ENCODE measurements at regions not wholly inside any gene's neighbourhood (a gene's known extent, or its start where the extent isn't known, plus 50 kb on each side); places are given as distances from the start of the nearest gene placed in this dataset.
"Not testable (repeated sequence)": the region's sequence is repeated elsewhere in the genome, so short reads cannot be mapped to it uniquely, and the experiment has no call there.

- not testable (repeated sequence) for H3K27ac ChIP-seq (ENCODE audit: low read length); H2AFZ ChIP-seq (ENCODE audit: low read length); H3K9ac ChIP-seq (ENCODE audit: low read length); H3K36me3 ChIP-seq (ENCODE audit: insufficient read depth, low read length); H3K4me3 ChIP-seq (ENCODE audit: low read length); H3K4me1 ChIP-seq (ENCODE audit: low read length); DNase-seq; H3K79me2 ChIP-seq (ENCODE audit: low read length); H3K4me2 ChIP-seq (ENCODE audit: low read depth, low read length, poor library complexity, severe bottlenecking); H3K27me3 ChIP-seq (ENCODE audit: low read length); H3K9me2 ChIP-seq (replicated peaks; ENCODE audit: insufficient read depth, low read length); H4K20me1 ChIP-seq (ENCODE audit: insufficient read depth, low read depth, low read length)
- H3K9me3 ChIP-seq (ENCODE audit: low read length), result peaks cover 15% of the 10 kb centered on the region
Observed at GRCh38 chr3:145027186-145027585, 1055.6 kb downstream of the DIPK2A start.

- no peaks in the 10 kb centered on the region for H3K36me3 ChIP-seq (ENCODE audit: insufficient read depth, low read length)
- no peak overlapping the region for H3K9ac ChIP-seq (ENCODE audit: low read length)
- no peaks in the 10 kb centered on the region for H3K4me1 ChIP-seq (ENCODE audit: low read length)
- H3K4me2 ChIP-seq (ENCODE audit: low read depth, low read length, poor library complexity, severe bottlenecking), result no peak overlapping the region
- no peak overlapping the region for H3K4me3 ChIP-seq (ENCODE audit: low read length)
- H3K27ac ChIP-seq (ENCODE audit: low read length), result no peak overlapping the region
- H3K79me2 ChIP-seq (ENCODE audit: low read length), result no peaks in the 10 kb centered on the region
- no peaks in the 10 kb centered on the region for H3K9me2 ChIP-seq (replicated peaks; ENCODE audit: insufficient read depth, low read length)
- no peaks in the 10 kb centered on the region for H3K27me3 ChIP-seq (ENCODE audit: low read length)
- H4K20me1 ChIP-seq (ENCODE audit: insufficient read depth, low read depth, low read length), result no peaks in the 10 kb centered on the region
- peaks cover 25% of the 10 kb centered on the region for H3K9me3 ChIP-seq (ENCODE audit: low read length)
- no peak for DNase-seq
- no peak overlapping the region for H2AFZ ChIP-seq (ENCODE audit: low read length)
Observed at GRCh38 chr3:145032791-145033190, 1061.2 kb downstream of the DIPK2A start.

- Histone ChIP-seq H4K20me1 (ENCODE audit: insufficient read depth, low read depth, low read length) (no peaks in the 10 kb centered on the region), H3K9ac (ENCODE audit: low read length) (no peak overlapping the region), H3K4me1 (ENCODE audit: low read length) (no peaks in the 10 kb centered on the region), H3K36me3 (ENCODE audit: insufficient read depth, low read length) (no peaks in the 10 kb centered on the region), H3K9me2 (replicated peaks; ENCODE audit: insufficient read depth, low read length) (no peaks in the 10 kb centered on the region), H3K27me3 (ENCODE audit: low read length) (no peaks in the 10 kb centered on the region), H2AFZ (ENCODE audit: low read length) (no peak overlapping the region), H3K9me3 (ENCODE audit: low read length) (peaks cover 24% of the 10 kb centered on the region), H3K79me2 (ENCODE audit: low read length) (no peaks in the 10 kb centered on the region), H3K27ac (ENCODE audit: low read length) (no peak overlapping the region), H3K4me3 (ENCODE audit: low read length) (no peak overlapping the region), H3K4me2 (ENCODE audit: low read depth, low read length, poor library complexity, severe bottlenecking) (no peak overlapping the region)
- DNase-seq, result no peak
Observed at GRCh38 chr3:145035682-145036081, 1064.1 kb downstream of the DIPK2A start.

- DNase-seq; H3K27ac ChIP-seq (ENCODE audit: low read length); H3K9ac ChIP-seq (ENCODE audit: low read length); H3K4me3 ChIP-seq (ENCODE audit: low read length); H3K4me2 ChIP-seq (ENCODE audit: low read depth, low read length, poor library complexity, severe bottlenecking); H3K4me1 ChIP-seq (ENCODE audit: low read length); H3K9me2 ChIP-seq (replicated peaks; ENCODE audit: insufficient read depth, low read length); H3K79me2 ChIP-seq (ENCODE audit: low read length); H2AFZ ChIP-seq (ENCODE audit: low read length); H3K27me3 ChIP-seq (ENCODE audit: low read length); H3K36me3 ChIP-seq (ENCODE audit: insufficient read depth, low read length); H4K20me1 ChIP-seq (ENCODE audit: insufficient read depth, low read depth, low read length): not testable (repeated sequence)
- H3K9me3 ChIP-seq (ENCODE audit: low read length), result peaks cover 23% of the 10 kb centered on the region
Observed at GRCh38 chr3:145054055-145054454, 1082.4 kb downstream of the DIPK2A start.

GRCh38 chr3:145055375-145056076 lies 1083.9 kb downstream of the DIPK2A start:
- Histone ChIP-seq H3K4me2 (ENCODE audit: low read depth, low read length, poor library complexity, severe bottlenecking) (no peak overlapping the region), H3K9ac (ENCODE audit: low read length) (no peak overlapping the region), H3K9me3 (ENCODE audit: low read length) (peaks cover 27% of the 10 kb centered on the region), H3K4me3 (ENCODE audit: low read length) (no peak overlapping the region), H3K27me3 (ENCODE audit: low read length) (no peaks in the 10 kb centered on the region), H4K20me1 (ENCODE audit: insufficient read depth, low read depth, low read length) (no peaks in the 10 kb centered on the region), H3K4me1 (ENCODE audit: low read length) (no peaks in the 10 kb centered on the region), H3K36me3 (ENCODE audit: insufficient read depth, low read length) (no peaks in the 10 kb centered on the region), H3K79me2 (ENCODE audit: low read length) (no peaks in the 10 kb centered on the region), H2AFZ (ENCODE audit: low read length) (no peak overlapping the region), H3K9me2 (replicated peaks; ENCODE audit: insufficient read depth, low read length) (no peaks in the 10 kb centered on the region), H3K27ac (ENCODE audit: low read length) (no peak overlapping the region)
- DNase-seq, result no peak

- H3K27me3 ChIP-seq (ENCODE audit: low read length), result no peaks in the 10 kb centered on the region
- no peak overlapping the region for H3K4me3 ChIP-seq (ENCODE audit: low read length)
- peaks cover 24% of the 10 kb centered on the region for H3K9me3 ChIP-seq (ENCODE audit: low read length)
- H3K79me2 ChIP-seq (ENCODE audit: low read length), result no peaks in the 10 kb centered on the region
- no peaks in the 10 kb centered on the region for H3K9me2 ChIP-seq (replicated peaks; ENCODE audit: insufficient read depth, low read length)
- DNase-seq, result no peak
- no peak overlapping the region for H2AFZ ChIP-seq (ENCODE audit: low read length)
- H4K20me1 ChIP-seq (ENCODE audit: insufficient read depth, low read depth, low read length), result no peaks in the 10 kb centered on the region
- H3K4me1 ChIP-seq (ENCODE audit: low read length), result no peaks in the 10 kb centered on the region
- H3K27ac ChIP-seq (ENCODE audit: low read length), result no peak overlapping the region
- no peak overlapping the region for H3K9ac ChIP-seq (ENCODE audit: low read length)
- H3K4me2 ChIP-seq (ENCODE audit: low read depth, low read length, poor library complexity, severe bottlenecking), result no peak overlapping the region
- no peaks in the 10 kb centered on the region for H3K36me3 ChIP-seq (ENCODE audit: insufficient read depth, low read length)
Observed at GRCh38 chr3:145058483-145058882, 1086.9 kb downstream of the DIPK2A start.

GRCh38 chr3:145063616-145064015 lies 1092.0 kb downstream of the DIPK2A start:
- H3K9ac ChIP-seq (ENCODE audit: low read length), result no peak overlapping the region
- no peaks in the 10 kb centered on the region for H3K27me3 ChIP-seq (ENCODE audit: low read length)
- no peak overlapping the region for H3K27ac ChIP-seq (ENCODE audit: low read length)
- no peak overlapping the region for H3K4me3 ChIP-seq (ENCODE audit: low read length)
- no peak overlapping the region for H3K4me2 ChIP-seq (ENCODE audit: low read depth, low read length, poor library complexity, severe bottlenecking)
- no peaks in the 10 kb centered on the region for H3K79me2 ChIP-seq (ENCODE audit: low read length)
- H3K9me2 ChIP-seq (replicated peaks; ENCODE audit: insufficient read depth, low read length), result no peaks in the 10 kb centered on the region
- no peak overlapping the region for H2AFZ ChIP-seq (ENCODE audit: low read length)
- H3K9me3 ChIP-seq (ENCODE audit: low read length), result peaks cover 19% of the 10 kb centered on the region
- no peaks in the 10 kb centered on the region for H4K20me1 ChIP-seq (ENCODE audit: insufficient read depth, low read depth, low read length)
- no peaks in the 10 kb centered on the region for H3K4me1 ChIP-seq (ENCODE audit: low read length)
- no peak for DNase-seq
- H3K36me3 ChIP-seq (ENCODE audit: insufficient read depth, low read length), result no peaks in the 10 kb centered on the region

GRCh38 chr3:145070795-145071194 lies 1090.2 kb downstream of the PLOD2 start:
- no peak overlapping the region for H2AFZ ChIP-seq (ENCODE audit: low read length)
- no peak for DNase-seq
- no peaks in the 10 kb centered on the region for H3K79me2 ChIP-seq (ENCODE audit: low read length)
- H3K4me3 ChIP-seq (ENCODE audit: low read length), result no peak overlapping the region
- H3K27me3 ChIP-seq (ENCODE audit: low read length), result no peaks in the 10 kb centered on the region
- no peak overlapping the region for H3K4me2 ChIP-seq (ENCODE audit: low read depth, low read length, poor library complexity, severe bottlenecking)
- no peaks in the 10 kb centered on the region for H4K20me1 ChIP-seq (ENCODE audit: insufficient read depth, low read depth, low read length)
- H3K36me3 ChIP-seq (ENCODE audit: insufficient read depth, low read length), result no peaks in the 10 kb centered on the region
- H3K9me3 ChIP-seq (ENCODE audit: low read length), result peaks cover 10% of the 10 kb centered on the region; the same call in 1 of the 2 replicates
- H3K9ac ChIP-seq (ENCODE audit: low read length), result no peak overlapping the region
- no peak overlapping the region for H3K27ac ChIP-seq (ENCODE audit: low read length)
- no peaks in the 10 kb centered on the region for H3K4me1 ChIP-seq (ENCODE audit: low read length)
- no peaks in the 10 kb centered on the region for H3K9me2 ChIP-seq (replicated peaks; ENCODE audit: insufficient read depth, low read length)

Data from Karpas-422 (cell line).